Anterior cingulate cortex (tissue), 58 donors: ENCODE measurements at regions not wholly inside any gene's neighbourhood (a gene's known extent, or its start where the extent isn't known, plus 50 kb on each side); places are given as distances from the start of the nearest gene placed in this dataset.
"Not testable (repeated sequence)": the region's sequence is repeated elsewhere in the genome, so short reads cannot be mapped to it uniquely, and the experiment has no call there.

Source experiments
- DNase-seq, 58 donors: peaks; one replicate each; lab custom pipeline; 2025; lab: John Stamatoyannopoulos, UW

DNA sequence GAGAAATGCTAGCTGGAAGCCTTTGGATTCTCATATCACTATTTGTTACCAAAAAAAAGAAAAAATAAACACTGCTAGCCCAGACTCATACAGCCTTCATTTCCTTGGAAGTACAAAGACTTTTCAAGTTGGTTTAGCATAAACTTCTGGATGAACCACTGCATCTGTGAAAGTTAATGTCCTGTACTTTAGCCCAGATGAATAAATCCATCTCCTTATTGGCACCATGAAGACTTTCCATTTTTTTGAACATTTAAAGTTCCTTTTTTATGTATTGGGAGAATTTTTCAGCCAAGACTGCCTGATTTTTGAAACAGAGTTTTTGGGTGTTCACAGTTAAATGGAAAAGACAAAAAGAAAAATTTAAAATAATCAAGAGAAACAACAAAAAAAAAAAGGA is 184.0 kb upstream of the C1orf87 start:
- no peak for DNase-seq

DNA sequence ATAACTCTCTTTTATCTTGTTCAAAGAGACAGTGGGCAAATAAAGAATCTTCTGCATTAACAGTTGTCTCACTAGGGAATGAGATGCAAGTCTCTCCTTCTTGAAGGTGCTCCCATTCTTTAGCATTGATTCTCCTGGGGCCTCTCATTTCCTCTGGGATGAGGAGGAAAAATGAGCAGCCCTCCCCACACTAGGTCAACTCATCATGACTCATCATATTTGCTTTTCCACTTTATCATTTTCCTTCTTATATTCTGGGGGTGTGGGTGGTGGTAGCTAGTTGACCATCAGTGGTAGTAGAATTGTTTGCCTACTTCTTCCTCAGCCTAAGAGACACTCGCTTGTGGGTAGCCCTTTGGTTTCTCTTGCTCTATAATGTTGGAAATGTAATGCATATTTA is 182.0 kb upstream of the C1orf87 start:
- DNase-seq = no peak

DNA sequence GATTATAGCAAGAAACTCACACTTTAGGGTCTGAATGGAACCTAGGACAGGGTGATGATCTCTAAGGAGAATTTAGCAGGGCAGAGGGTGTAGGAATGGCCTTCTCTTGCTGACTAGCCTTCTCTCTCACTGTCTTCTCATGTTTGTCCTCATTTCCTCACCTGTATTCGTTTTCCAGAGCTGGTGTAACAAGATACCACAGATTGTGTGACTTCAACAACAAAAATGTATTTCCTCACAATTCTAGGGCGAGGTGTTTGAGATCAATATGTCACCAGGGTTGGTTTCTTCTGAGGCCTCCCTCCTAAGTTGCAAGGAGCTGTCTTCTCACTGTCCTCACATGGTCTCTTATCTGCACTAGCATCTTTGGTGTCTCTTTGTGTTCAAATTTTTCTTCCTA is 177.9 kb upstream of the C1orf87 start:
- no peak for DNase-seq

DNA sequence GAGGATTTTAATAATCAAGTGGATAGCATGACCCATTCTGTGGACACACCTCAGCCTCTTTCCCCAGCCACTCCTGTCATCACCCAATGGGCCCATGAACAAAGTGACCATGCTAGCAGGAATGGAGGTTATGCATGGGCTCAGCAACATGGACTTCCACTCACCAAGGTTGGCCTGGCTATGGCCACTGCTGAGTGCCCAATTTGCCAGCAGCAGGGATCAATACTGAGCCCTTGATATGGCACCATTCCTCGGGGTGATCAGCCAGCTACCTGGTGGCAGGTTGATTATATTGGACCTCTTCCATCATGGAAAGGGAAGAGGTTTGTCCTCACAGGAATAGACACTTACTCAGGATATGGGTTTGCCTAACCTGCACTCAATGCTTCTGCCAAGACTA is 173.9 kb upstream of the C1orf87 start:
- DNase-seq = not testable (repeated sequence)

DNA sequence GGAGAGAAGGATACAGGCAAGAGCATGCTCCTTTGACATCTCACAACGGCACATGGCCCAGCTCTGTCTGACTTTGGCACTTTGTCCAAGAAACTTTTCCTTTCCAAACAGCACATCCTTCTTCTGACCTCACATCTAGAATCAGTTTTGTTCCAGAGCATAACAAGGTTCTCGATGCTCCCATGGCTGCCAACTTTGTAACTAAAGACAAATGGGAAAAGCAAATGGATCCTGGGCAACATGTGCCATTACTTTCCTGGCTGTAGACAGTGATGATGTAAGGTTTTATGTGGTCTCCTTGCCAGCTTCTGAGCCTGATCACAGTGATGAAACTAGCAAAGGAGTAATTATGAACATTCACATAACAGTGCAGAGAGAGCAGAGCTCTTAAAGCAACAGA is 171.8 kb upstream of the C1orf87 start:
- DNase-seq = no peak

DNA sequence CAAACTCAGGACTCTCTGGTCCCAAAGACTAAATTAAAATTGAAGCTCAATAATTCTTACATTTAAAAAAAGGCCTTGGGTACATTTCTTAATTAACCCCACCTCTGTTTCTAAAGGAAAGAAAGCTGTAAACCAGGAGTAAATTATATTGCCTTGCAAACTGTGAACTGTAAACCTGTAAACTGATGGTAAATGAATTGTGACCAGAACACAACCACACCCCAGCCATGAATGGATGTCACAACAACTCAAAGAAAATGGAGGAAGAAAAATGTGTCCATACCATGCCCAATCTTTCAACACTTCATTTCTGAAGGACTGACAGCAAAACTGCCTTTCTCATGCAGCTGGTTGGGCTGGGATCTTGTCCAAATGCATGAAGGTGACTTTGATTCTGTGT is 171.3 kb upstream of the C1orf87 start:
- no peak for DNase-seq

DNA sequence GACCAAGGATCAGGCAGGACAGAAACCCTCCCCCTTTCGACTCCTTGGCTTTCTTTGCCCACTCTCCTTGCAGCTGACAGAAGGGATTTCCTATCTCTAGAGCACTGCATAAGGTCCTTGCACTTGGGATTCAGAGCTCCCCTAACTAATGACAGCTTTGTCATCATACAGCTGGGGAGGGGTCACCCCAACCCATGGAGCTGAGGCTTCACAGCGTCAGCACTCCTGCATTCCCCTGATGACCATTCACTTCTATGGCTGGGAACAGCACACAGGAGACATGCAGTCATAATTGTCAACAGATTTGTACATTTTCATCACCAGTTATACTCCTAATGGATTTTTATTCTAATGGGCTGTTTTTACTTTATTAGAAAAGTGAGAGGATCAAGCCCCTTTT is 161.7 kb upstream of the C1orf87 start:
- DNase-seq = no peak

DNA sequence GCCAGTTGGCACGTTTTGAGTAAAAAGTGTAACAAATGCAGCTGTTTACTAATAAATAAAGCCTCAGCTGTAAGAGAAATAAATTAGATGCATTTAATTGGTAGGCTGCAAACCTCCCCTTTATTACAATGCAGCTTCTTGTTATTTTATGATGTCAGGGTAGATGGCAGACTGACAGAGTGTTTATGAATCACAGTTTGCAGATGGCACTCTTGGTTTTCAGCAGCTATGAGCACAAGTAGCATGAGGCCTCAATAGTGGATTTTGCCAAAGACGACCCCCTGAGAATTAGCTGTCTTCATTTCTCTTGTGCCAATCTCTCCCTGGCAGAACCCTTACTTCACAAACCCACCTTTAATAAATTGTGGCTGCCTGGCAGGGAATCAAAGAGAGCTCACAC is 161.2 kb upstream of the C1orf87 start:
- DNase-seq = no peak

DNA sequence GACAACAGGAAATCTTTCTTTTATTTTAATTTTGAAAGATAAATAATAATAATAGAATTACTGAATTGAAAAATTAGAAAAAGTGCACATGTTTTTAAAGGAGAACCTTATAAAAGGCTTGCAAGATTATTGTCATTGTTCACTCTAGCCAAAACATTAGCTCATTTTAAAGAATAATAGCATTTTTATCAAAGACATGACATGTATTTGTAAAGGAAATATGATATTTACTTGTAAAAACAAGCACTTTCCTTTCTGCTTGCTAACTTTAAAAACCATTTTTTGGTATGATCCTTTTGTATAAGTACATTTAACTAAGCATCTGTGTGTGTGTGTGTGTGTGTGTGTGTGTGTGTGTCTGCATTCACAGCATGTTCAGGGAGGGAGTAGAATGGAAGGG is 156.3 kb upstream of the C1orf87 start:
- no peak for DNase-seq

DNA sequence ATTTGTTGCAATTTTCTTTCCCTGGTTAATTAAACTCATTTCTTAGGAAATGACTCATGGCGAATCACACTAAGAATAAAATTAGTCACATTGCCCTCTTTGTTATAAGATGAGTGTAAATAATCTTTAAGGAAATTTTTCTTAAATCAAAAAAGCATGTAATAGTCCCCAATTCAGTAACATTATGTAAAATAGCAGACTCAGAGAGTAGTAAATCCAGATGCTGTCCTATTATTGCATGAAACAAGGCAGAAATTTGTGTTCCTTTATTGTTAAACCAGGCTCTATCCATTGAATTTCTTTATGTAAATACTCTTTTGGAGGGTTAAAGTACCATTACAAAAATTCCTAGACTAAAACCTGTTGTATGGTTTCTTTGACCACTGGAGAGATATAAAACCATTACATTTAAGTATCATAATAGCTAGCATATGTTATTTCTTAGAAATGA is 154.5 kb upstream of the C1orf87 start:
- DNase-seq = no peak

DNA sequence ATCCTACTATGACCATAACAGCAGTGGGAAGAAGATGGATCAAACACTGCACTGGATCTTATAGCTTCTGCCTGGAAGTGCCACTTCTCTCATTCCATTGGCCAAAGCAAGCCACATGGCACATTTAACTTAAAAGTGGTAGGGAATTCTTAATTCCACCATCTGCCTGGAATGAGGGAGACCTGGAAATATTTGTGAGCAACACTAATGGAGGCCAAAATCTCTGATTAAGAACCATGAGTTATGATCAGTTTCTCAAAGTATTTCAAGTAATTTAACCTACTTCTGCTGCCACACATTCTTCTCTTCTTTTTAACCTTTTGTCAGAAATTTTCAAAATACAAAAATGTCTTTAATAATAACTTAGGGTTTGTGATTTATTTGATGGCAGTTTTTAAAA is 154.0 kb upstream of the C1orf87 start:
- no peak for DNase-seq

DNA sequence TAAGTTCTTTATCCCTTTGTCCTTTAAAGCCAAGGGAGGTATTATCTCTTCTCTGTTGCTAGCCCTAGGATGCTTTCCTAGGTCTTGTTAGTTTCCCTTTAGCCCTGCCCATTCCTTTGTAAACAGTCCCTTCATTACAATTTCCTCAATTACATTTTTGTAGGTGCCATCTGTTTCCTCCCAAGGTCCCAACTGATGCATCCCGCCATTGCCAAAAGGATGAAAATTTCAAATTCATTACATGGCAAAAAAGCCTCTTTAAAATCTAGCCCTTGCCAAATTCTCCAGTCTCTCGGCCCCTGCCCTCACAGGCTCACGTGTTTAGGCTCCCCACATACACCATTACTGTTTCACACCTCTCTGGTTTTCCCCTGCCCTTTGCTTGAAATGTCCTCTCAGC is 151.9 kb upstream of the C1orf87 start:
- no peak for DNase-seq

DNA sequence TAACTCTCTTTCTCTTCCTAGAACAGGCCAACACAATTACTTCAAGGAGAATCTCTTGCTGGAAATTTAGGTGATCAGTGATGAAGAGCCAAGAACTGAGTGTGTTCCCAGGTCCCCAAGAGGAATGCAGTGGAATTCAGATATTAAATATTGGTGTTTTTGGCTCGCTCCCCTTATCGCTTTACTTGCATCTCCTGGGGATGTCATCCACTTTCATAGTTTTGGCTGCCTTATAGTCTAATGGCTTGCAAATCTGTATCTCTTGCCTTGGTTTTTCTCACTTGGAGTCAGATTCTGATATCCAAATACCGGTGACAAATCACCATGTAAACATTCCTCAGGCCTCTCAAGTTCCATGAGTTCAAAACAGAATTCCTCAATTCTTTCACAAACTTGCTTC is 151.0 kb upstream of the C1orf87 start:
- no peak for DNase-seq

DNA sequence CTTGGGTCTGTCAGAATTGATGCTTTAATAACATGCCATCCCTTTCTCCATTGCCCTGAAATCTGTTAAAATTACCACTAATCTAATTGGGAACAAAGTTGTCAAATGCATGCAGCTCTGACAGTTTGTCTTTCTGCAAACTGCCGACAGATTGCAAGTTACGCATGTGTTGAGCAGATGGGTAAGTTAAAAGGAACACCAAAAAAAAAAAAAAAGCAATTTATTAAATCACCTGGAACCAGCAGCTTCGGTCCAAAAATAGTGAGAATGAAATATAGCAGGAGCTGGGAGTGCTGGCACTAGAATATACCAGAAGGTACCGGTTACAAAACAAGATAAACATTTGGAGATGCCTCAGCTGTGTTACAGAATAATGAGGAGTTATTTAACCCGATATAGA is 149.6 kb upstream of the C1orf87 start:
- DNase-seq = no peak

DNA sequence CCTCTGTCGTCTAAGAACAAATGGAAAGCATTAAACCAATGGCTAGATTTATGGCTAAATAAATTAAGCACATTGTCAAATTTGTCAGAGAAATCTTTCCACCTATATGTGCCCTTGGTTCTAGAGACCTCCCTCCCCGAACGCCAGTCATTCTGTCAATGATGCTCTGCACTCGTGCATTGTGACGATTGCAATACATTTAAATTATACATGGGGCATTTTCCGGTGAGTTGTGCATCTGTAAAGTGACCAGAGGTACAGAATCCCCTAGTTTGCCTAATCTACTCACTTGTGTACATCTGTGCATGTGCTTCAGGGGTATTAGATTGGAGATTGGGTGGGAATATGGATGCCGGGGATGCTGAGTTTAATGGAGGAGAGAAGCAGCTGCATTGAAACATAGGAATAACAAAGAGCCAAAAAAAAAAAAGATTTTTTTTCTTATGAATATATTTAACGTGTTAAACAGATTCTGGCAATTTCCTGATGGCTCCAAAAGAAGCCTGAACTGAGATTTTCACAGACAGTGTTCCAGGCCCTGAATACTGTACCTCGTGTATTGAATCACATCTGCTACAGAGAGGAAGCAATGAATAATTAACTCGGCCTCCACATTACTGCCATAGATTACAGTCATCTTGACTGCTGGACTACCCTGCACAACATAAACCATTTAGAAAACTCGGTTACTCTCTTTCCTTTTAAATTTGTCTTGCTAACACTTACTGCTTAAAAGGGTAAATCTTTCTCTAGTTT is 149.0 kb upstream of the C1orf87 start:
- peak in 1 of 58 donors; percentile 16 for DNase-seq

DNA sequence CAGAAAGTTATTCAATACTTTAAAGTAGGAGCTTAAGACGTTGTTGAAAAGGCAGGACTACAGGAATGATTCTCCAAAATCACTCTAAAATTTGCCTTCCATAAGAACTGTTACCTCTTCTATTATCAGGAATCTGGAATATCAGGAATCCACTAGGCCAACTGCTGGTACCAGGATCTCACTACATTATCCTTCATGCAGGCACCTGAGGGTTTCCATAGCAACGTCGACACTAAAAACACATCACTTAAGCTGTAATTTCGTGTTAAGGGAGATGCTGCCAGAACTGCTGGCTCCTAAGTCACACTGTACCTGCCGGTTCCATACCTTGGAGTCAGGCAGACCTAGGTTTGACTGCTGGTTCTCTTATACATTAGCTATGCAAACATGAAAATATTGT is 139.7 kb upstream of the C1orf87 start:
- no peak for DNase-seq

DNA sequence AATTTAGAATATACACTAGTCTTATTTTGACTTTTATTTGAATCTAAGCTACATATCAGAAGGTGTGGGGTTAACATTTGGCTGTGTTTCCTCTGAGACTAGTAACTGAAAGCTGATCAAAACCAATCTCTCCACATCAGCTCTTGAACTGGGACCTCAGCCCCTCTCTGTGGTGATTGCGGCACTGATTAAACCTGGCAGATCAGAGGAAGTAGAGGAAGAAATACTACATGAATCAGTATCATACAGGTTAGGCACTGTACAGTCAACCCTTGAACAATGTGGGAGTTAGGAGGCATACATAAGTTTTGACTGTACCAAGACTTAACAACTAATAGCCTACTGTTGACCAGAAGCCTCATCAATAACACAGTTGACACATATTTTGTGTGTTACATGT is 122.5 kb upstream of the C1orf87 start:
- no peak for DNase-seq

DNA sequence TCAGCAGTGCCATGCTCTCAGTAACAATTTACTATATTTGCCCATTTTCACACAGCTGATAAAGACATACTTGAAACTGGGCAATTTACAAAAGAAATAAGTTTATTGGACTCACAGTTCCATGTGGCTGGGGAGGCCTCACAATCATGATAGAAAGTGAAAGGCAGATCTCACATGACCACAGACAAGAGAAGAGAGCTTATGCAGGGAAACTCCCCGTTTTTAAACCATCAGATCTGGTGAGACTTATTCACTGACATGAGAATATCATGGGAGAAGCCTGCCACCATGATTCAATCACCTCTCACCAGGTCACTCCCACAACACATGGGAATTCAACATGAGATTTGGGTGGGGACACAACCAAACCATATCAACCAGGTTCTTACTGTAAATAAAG is 112.1 kb upstream of the C1orf87 start:
- DNase-seq = no peak

DNA sequence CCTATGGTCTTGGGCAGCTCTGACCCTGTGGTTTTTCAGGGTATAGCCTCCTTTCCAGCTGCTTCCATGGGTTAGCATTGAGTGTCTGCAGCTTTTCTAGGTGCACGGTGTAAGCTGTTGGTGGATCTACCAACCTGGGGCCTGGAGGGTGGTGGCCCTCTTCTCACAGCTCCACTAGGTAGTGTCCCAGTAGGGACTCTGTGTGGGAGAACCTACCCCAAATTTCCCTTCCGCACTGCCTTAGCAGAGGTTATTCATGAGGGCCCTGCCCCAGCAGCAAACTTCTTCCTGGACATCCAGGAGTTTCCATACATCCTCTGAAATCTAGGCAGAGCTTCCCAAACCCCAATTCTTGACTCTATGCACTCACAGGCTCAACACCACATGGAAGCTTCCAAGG is 111.0 kb upstream of the C1orf87 start:
- DNase-seq = no peak

DNA sequence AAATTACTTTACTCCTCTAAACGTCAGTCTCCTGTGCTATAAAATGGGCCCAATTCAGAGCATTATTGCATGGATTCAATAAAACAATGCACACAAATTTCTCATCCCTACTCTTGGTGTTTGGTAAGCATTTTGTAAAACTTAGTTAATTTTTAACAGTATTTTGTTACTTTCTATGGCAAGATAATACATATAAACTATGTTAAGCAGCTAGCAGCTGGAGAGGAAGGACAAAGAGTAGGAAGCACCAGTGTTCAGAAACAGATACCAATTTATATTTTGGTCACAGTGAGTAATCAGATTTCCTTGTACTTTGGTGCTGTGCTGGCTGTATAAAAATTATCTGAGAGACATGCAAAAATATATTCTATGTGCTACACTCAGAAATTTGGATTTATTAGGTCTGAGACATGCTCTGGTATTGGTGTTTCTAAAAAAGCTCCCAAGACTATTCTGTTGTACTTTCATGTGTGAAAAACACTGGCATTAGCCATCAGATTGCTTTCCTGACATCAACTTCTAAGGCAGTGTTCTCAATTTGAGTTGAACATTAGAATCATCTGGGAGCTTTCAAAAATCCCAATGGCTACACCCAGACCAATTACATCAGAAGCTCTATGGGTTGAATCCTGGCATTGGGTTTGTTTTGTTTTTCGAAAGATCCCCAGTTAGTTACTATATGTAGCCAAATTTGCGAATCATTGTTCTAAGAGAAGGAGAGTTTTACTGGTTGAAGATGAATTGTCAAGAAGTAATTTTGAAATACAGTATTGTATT is 100.3 kb upstream of the C1orf87 start:
- DNase-seq = peak in 1 of 58 donors; percentile 6

DNA sequence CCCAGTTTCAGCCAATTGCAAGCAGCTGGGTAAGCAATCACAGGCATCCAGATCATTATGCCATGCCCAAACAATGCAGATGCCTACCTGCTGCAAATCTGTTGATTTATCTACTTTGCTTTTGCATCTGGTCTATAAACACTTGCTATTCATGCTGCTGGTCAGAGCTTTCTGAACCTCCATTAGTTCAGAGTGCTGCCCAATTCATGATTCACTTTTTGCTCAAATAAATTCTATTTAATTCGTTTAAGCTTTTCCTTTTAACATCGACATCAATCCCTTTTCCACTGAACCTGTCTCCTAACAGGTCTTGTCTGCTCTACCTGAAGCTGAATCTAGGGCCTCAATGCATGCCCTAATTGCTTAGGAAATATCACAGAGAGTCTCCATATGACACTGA is 99.4 kb upstream of the C1orf87 start:
- no peak for DNase-seq

DNA sequence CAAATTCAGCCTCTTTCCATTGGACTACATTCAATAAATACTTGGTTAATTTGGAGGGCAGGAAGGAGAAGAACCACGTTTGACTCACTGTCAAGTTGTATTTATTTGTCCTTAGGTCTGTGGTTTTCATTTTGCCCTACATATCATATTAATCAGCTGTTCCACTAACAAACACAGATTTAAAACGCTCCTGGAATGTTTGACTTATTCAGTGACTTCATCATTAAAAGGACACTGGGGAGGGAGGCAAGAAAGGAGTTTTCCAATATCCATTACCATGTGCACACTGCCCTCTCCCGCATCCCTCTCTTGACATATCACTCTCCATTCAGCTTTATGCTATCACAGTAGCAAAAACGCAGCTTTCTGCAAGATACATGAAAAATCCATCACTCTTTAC is 98.2 kb upstream of the C1orf87 start:
- DNase-seq = no peak
